HCT116 (cell line): ENCODE measurements at regions not wholly inside any gene's neighbourhood (a gene's known extent, or its start where the extent isn't known, plus 50 kb on each side); places are given as distances from the start of the nearest gene placed in this dataset.

Experiments used
- ATAC-seq: fragments of 200-7000 bp; cut with Tn5 transposase; 2 replicates; pipeline ENCODE4 v1.9.1; 2020; ENCODE audit warnings: mild to moderate bottlenecking, moderate library complexity
- BruUV-seq: library from RNA; stranded (reverse); fragments of 400-500 nt; replicated peaks from 2 replicates; lab custom pipeline; 2021; lab: Mats Ljungman, UMichigan
- CTCF ChIA-PET: fragments of 300-600 bp; sonication (Branson Sonifier 250); formaldehyde crosslinking; loops from one replicate; lab custom pipeline; 2021; ENCODE audit warnings: antibody characterized with exemption; lab: Charles Lee
- POLR2A ChIA-PET: fragments of 300-600, 350-600 bp; sonication (Branson Sonifier 250); formaldehyde crosslinking; loops from one replicate; lab custom pipeline; 2021; ENCODE audit warnings: antibody characterized with exemption; lab: Charles Lee
- RAD21 ChIA-PET, 2 experiments: fragments of 300-600 bp; sonication (Branson Sonifier 250); formaldehyde crosslinking; loops; one replicate each; lab custom pipeline; 2023; ENCODE audit warnings: low total read pairs in 2 of 2; ENCODE audit not compliant: uncharacterized antibody in 2 of 2, unreplicated experiment in 2 of 2, low non-redundant PET in 1 of 2; lab: Charles Lee
- DNase-seq: peaks from one replicate; pipeline ENCODE4 v3.0.0-alpha.2; 2010; ENCODE audit warnings: low read depth, low spot score
- H2AFZ ChIP-seq: fragments of 200-600 bp; shearing (Covaris generic), sonication (generic); 2 replicates; pipeline ENCODE4 v1.6.1; 2017; ENCODE audit warnings: low read depth, mixed run types, mixed read lengths, antibody characterized with exemption, low read length; ENCODE audit not compliant: poor library complexity, severe bottlenecking
- H3K27ac ChIP-seq: 2 replicates; pipeline ENCODE4 v1.5.1; 2012; ENCODE audit warnings: low read depth, low read length
- H3K27me3 ChIP-seq: fragments of 200-600 bp; sonication (generic); 2 replicates; pipeline ENCODE4 v1.6.1; 2016; ENCODE audit warnings: mixed run types, low read length, mixed read lengths; ENCODE audit not compliant: insufficient read depth
- H3K36me3 ChIP-seq, 2 experiments: fragments of 200-500 bp in 1 of 2; fragments of 200-600 bp in 1 of 2; sonication (Bioruptor generic) in 1 of 2; sonication (generic) in 1 of 2; 2 replicates each; pipeline versions ENCODE4 v1.5.1 to v1.6.1; 2014 to 2016; ENCODE audit warnings: low read length in 2 of 2, inconsistent platforms in 1 of 2, mixed read lengths in 1 of 2, mixed run types in 1 of 2; ENCODE audit not compliant: insufficient read depth in 2 of 2, control insufficient read depth in 1 of 2
- H3K4me1 ChIP-seq, 2 experiments: fragments of 200-600 bp in 1 of 2; sonication (generic) in 1 of 2; 2 replicates each; pipeline versions ENCODE4 v1.5.1 to v1.6.1; 2012 to 2017; ENCODE audit warnings: low read length in 2 of 2, inconsistent platforms in 1 of 2, mild to moderate bottlenecking in 1 of 2, mixed read lengths in 1 of 2, mixed run types in 1 of 2, moderate library complexity in 1 of 2; ENCODE audit not compliant: insufficient read depth in 2 of 2, control insufficient read depth in 1 of 2
- H3K4me2 ChIP-seq: fragments of 200-600 bp; sonication (generic); 2 replicates; pipeline ENCODE4 v1.6.1; 2017; ENCODE audit warnings: mixed run types, low read length, mixed read lengths
- H3K4me3 ChIP-seq, 2 experiments: fragments of 200-600 bp in 1 of 2; sonication (generic) in 1 of 2; replicated peaks in 1 of 2; 2 replicates each; pipeline ENCODE4 v1.5.1; 2011 to 2016; ENCODE audit warnings: low read length in 2 of 2, control low read depth in 1 of 2, low read depth in 1 of 2, mild to moderate bottlenecking in 1 of 2, mixed read lengths in 1 of 2, mixed run types in 1 of 2
- H3K79me2 ChIP-seq: fragments of 200-600 bp; sonication (generic); 2 replicates; pipeline ENCODE4 v1.6.1; 2017; ENCODE audit warnings: mild to moderate bottlenecking, mixed run types, low read length, moderate library complexity, mixed read lengths; ENCODE audit not compliant: insufficient read depth
- H3K9ac ChIP-seq: fragments of 200-600 bp; sonication (generic); 2 replicates; pipeline ENCODE4 v1.6.1; 2016; ENCODE audit warnings: low read length, mixed read lengths
- H3K9me2 ChIP-seq: fragments of 200-600 bp; sonication (generic), shearing (Covaris generic); 2 replicates; pipeline ENCODE4 v1.6.1; 2017; ENCODE audit warnings: mixed run types, mild to moderate bottlenecking, moderate library complexity; ENCODE audit not compliant: insufficient read depth
- H3K9me3 ChIP-seq, 2 experiments: fragments of 200-500 bp in 1 of 2; fragments of 200-600 bp in 1 of 2; sonication (Bioruptor generic) in 1 of 2; sonication (generic) in 1 of 2; 2 replicates each; pipeline ENCODE4 v1.6.1; 2014 to 2017; ENCODE audit warnings: low read length in 2 of 2, mixed read lengths in 2 of 2, inconsistent platforms in 1 of 2, low read depth in 1 of 2, mild to moderate bottlenecking in 1 of 2, mixed run types in 1 of 2, moderate library complexity in 1 of 2; ENCODE audit not compliant: control insufficient read depth in 1 of 2, insufficient read depth in 1 of 2
- H4K20me1 ChIP-seq: fragments of 200-600 bp; sonication (generic), shearing (Covaris generic); 2 replicates; pipeline ENCODE4 v1.6.1; 2017; ENCODE audit warnings: mixed run types, mild to moderate bottlenecking, moderate library complexity; ENCODE audit not compliant: insufficient read depth
- EZH2phosphoT487 ChIP-seq: fragments of 200-600 bp; IDR thresholded peaks from 2 replicates; pipeline ENCODE4 v1.6.1; 2018; ENCODE audit warnings: antibody characterized with exemption, borderline replicate concordance
- FOSL1 ChIP-seq: IDR thresholded peaks from 2 replicates; pipeline ENCODE4 v1.6.1; 2012; ENCODE audit warnings: low read depth
- POLR2A ChIP-seq: IDR thresholded peaks from 2 replicates; pipeline ENCODE4 v1.7.0; 2011; ENCODE audit warnings: borderline replicate concordance; ENCODE audit not compliant: insufficient read depth, insufficient read length; ENCODE audit errors: extremely low read depth
- POLR2AphosphoS5 ChIP-seq: IDR thresholded peaks from 2 replicates; pipeline ENCODE4 v1.6.1; 2011; ENCODE audit warnings: mild to moderate bottlenecking, low read depth, low read length, moderate library complexity
- RAD21 ChIP-seq: IDR thresholded peaks from 2 replicates; pipeline ENCODE4 v1.6.1; 2012; ENCODE audit warnings: low read depth, mild to moderate bottlenecking
- SIN3A ChIP-seq: IDR thresholded peaks from 2 replicates; pipeline ENCODE4 v1.6.1; 2012; ENCODE audit warnings: low read depth
- SRF ChIP-seq: IDR thresholded peaks from 2 replicates; pipeline ENCODE4 v1.6.1; 2012; ENCODE audit warnings: low read depth
- YY1 ChIP-seq: IDR thresholded peaks from 2 replicates; pipeline ENCODE4 v1.6.1; 2011; ENCODE audit warnings: low read length, low read depth, moderate library complexity, mild to moderate bottlenecking; ENCODE audit not compliant: insufficient replicate concordance; ENCODE audit errors: extremely low read depth
- ZBTB33 ChIP-seq: IDR thresholded peaks from 2 replicates; pipeline ENCODE4 v1.6.1; 2011; ENCODE audit warnings: mild to moderate bottlenecking, low read length, moderate library complexity; ENCODE audit not compliant: insufficient replicate concordance; ENCODE audit errors: extremely low read depth
- ZNF274 ChIP-seq: fragments of 200-500 bp; sonication (Bioruptor generic); IDR thresholded peaks from 2 replicates; pipeline ENCODE4 v1.6.1; 2014; ENCODE audit warnings: mild to moderate bottlenecking, low read depth, low read length, inconsistent platforms
- intact Hi-C: fragments of 100-400 bp; cut with micrococcal nuclease; formaldehyde crosslinking; loops from 2 replicates; pipeline ENCODE4 v1.10.0; 2022
- TF ChIP-seq, protein P1 (sequence below): IDR thresholded peaks from 2 replicates; pipeline ENCODE4 v1.6.1; 2012

- Histone ChIP-seq H3K27ac (no peak overlapping the region), H3K4me3 (no peak overlapping the region), H3K27me3 (no peaks in the 10 kb centered on the region), H3K4me2 (no peak overlapping the region), H3K79me2 (no peaks in the 10 kb centered on the region), H3K9me3 (no peaks in the 10 kb centered on the region), H2AFZ (no peak overlapping the region), H3K9ac (no peak overlapping the region), H3K36me3 (no peaks in the 10 kb centered on the region), H3K4me1 (peaks cover 4 to 22% of the 10 kb centered on the region in 2 experiments; a peak in 3 of 4 replicates), H3K9me2 (no peaks in the 10 kb centered on the region), H4K20me1 (no peaks in the 10 kb centered on the region)
- no TSS peak for BruUV-seq
- intact Hi-C loops, result no loop called here
- POLR2A ChIA-PET, result no interaction called here
- no peak for TF ChIP-seq RAD21
- no peak for TF ChIP-seq YY1
- no peak for TF ChIP-seq ZNF274
- no peak for TF ChIP-seq POLR2AphosphoS5
- TF ChIP-seq EZH2phosphoT487, result no peak
- TF ChIP-seq SRF, result no peak
- no peak for TF ChIP-seq FOSL1
- no peak for TF ChIP-seq ZBTB33
- TF ChIP-seq, protein P1, sequence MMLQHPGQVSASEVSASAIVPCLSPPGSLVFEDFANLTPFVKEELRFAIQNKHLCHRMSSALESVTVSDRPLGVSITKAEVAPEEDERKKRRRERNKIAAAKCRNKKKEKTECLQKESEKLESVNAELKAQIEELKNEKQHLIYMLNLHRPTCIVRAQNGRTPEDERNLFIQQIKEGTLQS, result no peak
- no peak for TF ChIP-seq POLR2A
- TF ChIP-seq SIN3A, result no peak
- no peak for DNase-seq
- ATAC-seq, result no peak
- RAD21 ChIA-PET, result no interaction called here
- CTCF ChIA-PET, result no interaction called here
Observed at GRCh38 chr6:108778421-108779186, 69.6 kb upstream of the ARMC2 start.
